HT1080 (cell line): ENCODE measurements at regions not wholly inside any gene's neighbourhood (a gene's known extent, or its start where the extent isn't known, plus 50 kb on each side); places are given as distances from the start of the nearest gene placed in this dataset.

ENCODE experiments used
- DNase-seq: peaks from one replicate; pipeline ENCODE4 v3.0.0-alpha.2; 2015; ENCODE audit warnings: low read depth

DNA sequence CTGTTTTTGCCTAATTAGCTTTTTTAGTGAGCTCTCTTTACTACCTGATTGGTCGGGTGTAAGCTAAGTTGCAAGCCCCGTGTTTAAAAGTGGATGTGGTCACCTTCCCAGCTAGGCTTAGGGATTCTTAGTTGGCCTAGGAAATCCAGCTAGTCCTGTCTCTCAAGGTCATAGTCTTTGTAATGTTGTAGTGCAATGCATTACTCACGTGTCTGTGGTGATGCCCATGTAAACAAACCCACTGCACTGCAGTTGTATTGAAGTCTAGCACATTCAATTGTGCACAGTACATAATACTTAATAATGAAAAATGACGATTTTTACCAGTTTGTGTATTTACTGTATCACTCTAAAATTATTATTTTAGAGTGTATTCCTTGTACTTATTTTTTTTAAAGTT, 335.5 kb downstream of the NUAK1 start:
- no peak for DNase-seq

DNA sequence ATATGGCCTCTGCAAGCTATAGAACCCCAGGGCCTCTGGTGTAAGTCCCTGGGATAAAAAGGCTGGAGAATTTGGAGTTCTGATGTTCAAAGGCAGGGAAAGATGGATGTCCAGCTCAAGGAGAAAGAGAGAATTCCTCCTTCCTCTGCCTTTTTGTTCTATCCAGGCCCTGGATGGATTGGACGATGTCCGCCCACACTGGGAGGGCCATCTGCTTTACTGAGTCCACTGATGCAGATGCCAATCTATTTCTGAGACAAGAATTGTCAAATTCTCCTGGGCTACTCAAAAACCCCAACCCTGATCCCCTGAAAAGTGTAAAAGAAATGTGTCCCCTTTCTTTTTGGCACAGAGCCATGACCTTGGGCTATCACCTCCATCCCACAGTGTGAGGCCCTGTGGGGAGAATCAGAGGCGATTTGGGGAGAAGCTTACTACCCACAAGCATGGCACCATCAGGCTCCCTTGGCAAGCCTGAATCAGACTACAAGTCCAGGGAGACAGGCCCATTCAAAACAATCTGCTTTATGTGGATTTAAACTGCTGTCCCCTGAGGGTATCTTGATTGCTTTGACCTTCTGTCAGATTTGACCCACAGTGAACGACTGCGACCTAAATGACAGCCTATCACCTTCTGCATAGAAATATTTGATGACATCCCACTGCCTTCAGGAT, 334.0 kb downstream of the NUAK1 start:
- DNase-seq: no peak

DNA sequence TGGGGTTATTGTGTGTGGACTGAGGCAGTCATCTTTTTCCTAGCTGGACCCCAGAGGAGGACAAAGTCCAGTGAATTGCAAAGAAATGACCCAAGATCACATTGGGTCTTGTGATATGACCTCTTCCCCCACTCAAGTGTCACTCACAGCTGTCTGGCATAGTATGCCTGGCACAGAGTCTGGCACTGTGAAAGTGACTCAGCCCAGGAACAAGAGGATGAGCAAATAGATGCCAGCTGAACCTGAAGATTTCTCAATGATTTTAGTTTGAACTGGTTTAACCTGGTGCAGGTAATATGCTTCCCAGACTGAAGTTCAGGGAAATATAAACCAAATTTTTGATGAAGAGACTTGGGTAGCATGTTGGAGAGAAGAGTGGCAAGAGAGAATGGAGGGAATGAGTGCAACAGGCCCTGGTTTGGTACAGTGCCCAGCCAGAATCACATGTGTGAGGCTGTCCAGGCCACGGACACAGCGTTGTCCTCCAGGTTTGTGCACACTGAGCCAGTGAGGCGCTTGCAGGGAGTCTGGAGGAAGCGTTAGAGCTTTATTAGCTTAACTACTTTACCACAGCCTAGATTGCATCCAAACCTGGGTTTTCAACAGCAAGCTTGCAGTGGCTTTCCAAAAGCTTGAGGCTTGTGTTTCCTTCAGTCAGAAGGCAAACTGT, 332.9 kb downstream of the NUAK1 start:
- DNase-seq: no peak

DNA sequence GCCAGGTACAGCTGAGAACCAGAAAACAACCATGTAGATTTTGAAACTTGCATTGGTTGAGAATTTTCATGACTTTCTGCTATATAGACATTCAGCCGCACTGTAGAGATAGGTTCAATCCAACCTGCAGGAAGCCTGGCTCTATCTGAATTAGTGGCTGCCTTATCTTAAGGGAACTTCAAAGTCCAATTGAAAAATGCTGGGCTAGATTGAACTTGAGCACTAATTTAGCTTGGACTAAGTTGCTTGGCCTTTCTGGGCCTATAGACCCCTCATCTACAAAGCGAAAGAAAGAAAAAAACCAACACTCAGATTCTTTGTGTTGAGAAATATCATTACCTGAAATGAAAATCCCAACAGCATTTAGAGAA, 332.4 kb downstream of the NUAK1 start:
- no peak for DNase-seq

DNA sequence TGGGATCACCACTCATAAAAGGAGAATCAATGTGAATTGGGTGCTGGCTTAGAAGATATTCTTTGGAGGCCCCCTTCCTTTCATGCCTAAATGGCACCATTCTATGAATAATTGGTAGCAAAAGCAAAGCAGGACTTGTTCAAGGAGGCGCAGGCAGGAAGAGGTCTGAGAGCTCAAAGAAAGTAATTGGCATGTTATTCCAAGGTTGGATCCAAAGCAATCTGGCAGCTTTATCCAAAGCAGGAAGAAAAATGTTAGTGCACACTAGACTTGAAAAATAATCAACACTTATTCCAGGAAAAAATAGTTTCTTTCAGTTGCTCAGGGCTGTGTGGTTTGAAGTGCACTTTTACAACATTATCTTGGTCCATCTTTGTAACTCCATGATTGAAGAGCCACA, 326.4 kb downstream of the NUAK1 start:
- no peak for DNase-seq

DNA sequence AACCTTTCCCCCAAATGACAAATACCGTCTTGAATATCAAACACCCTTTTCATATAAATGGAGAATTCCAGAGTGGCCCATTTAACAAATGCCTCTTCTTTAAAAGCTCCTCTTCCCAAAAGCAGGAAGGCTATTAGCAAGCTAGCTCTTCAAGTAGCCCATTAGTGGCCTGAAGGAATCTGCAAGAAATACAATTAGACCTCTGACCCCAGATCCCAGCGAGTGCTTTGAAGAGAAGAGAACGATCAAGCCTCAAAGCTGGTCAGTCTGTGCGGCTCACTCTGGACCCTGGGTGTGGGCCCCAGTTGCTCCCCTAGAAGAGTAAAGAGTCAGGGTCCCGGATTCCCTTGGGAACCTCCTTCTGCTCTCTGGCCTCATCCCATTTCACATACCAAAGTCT, 325.6 kb downstream of the NUAK1 start:
- DNase-seq: no peak

DNA sequence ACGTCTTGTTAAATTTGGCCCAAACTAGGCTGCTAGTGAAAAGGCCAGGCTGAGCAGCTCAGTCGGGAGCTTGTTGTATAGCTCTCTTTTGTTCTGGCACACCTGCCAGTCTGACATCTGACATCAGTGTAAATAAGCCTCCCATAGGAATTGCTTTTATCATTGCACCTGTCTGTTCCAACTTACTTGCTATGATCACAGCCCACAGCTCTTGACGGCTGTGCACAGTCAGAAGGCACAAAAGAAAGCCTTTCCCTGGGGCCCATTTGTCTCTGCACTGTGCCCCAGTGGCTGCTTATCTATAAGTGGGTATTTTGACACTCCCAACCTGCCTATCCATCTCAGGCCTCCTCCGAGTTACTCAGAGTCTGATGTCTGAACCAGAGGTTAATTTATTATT, 324.5 kb downstream of the NUAK1 start:
- no peak for DNase-seq

DNA sequence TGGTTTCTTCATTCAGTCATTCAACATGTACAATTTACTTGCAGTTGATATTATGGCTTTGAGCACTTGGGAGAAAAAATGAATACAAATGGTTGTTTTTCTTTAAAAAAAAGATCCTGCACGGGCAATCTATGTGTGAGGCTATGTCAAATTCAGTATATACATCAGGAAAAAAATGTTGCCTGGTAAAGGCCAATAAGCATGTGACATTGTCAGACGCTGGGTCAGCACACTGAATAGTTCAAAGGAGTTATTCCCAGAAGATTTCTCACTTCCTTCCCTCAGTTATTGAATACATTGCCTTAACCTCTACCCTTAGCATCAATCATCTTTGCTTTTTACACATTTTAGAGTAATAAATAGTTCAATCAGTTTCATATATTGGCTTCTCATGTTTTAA, 319.2 kb downstream of the NUAK1 start:
- no peak for DNase-seq

DNA sequence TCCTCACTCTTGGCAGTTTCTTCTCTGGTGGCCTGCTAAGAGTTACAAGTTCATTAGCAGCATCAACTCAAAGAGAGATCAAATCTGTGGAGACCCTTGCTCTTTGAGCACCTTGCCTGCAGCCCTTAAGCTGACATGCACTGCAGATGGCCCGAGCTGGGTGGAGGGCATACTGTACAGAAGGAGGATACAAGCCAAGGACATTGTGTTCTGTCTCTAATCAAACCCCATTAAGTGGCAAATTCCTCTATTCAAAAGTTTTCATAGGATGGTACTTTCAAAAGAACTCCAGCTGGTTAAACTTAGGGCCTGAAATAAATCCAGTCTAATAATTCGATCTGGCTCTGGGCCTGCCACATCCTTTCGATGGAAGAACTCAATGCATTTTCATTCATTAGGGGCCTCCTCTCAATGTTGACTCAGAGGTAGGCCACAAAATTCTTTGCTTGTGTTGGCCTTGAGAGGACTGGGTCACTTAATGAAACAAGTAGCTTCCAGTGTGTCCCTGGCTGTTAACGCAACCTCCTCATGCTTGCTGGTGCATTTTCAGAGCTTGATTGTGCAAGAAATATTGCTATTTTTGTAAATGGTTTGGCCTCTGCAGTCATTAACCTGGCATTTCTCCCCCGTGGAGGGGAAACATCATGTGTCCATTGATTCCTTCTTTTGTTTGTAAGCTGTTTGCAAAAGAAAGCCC, 318.2 kb downstream of the NUAK1 start:
- no peak for DNase-seq

DNA sequence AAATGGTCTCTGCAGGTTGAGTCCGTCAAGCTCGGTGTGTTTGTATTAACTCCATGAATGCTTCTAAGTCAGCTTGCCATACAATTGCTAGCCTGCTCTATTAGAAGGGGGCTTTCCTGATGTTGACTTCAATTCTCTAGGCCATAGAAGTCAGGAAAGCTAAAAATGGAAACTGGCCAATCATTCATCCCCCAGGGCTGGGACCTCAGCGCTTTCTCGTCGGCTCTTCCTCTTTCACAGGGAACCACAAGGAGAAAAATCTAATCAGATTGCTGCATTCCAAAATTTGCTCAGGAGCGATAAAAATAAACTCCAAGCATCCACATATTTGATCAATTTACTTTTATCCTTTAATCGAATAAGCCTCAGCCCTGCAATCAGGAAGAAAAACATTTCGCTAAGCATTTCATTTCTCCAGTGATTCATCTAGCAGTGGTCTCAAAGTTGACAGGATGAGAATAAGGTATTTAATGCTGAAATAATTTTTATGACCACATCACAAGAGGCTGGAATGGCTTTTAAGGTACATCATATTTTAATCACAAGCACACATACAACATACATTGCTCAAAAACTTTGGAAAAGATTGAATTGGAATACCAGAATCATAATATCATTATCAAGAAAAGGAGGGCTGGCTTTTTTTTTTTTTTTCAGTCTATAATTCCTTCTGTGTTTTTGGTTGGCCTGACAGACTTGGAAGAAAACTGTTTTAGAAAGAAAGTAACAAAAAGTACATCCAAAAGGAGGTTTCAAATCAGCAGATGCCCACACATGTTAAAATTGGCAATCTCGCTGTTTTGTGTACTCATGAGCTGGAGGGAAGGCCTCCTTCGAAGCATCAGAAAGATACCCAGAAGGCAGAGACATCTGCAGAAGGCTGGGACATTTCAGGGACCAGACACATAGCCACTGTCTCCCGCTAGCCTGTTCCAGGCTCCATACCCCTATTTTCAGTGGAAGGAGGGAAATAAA, 316.3 kb downstream of the NUAK1 start:
- no peak for DNase-seq

DNA sequence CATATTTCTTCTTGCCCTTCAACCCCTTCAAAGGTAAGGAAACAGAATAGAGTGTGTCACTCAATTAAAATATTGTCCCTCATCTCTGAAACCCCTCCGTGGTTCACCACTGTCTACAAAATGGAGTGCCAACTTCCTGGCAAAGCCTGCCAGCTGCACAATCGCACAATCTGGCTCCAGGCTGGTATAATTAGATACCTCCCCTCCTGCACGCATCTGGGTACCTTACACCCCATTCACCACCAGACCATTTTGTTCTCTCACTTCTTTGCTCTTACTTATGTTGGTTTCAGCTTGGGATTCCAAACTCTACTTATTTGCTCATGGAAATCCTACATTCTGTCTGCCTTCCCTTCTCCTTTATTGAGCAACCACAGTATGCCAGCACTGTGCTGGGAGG, 314.9 kb downstream of the NUAK1 start:
- no peak for DNase-seq

DNA sequence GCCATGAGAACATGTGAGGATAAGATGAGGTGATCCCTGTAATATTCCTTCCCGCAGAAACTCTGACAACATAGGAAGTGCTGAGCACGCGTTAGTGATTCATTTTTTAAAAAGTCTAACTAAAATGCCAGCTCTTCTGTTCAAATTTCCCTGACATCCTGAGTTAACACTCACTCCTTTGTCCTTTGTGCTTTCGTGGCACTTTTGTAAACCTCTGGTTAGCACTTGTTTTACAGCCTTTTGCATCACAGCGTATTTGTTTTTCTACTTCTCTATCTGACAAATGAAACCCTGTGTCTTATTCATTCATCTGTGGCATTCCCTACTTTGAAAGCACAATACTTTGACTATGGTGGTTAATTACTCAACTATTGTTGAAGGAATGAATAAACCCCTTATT, 313.6 kb downstream of the NUAK1 start:
- DNase-seq: peak; percentile 75

DNA sequence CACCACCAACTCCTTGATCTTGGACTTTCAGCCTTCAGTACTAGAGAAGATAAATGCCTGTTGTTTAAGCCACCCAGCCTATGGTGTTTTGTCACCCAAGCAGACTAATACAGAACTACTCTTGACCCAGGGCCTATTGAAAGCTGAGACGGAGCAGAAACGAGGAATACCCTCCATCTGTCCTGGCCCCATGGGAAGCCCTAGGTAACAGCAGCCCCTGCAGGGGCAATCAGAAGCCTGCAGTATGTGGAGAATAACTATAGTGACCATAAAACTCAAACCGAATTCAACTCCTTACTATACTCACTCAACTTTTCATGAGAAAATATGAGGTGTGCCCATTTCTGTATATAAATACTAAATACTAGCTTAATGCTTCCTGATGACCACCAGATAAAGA, 307.4 kb downstream of the NUAK1 start:
- no peak for DNase-seq

DNA sequence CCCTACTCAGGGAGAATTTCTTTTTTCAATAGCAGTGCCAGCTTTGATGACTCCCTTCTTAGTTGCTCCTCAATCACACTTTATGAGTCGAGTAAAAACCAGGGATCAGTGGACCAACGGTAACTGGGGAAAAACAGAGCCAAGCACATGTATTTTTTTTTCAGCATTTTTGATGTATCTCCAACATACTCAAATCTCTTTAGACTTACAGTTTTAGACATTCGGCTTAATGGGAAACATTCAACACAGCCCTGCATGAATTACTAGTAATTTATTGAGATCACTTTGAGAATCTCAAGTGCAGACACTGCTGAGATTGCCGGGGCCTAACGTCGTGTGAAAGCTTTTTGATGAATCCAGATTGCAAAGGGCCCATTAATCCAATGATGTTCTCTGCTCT, 306.7 kb downstream of the NUAK1 start:
- DNase-seq: no peak

DNA sequence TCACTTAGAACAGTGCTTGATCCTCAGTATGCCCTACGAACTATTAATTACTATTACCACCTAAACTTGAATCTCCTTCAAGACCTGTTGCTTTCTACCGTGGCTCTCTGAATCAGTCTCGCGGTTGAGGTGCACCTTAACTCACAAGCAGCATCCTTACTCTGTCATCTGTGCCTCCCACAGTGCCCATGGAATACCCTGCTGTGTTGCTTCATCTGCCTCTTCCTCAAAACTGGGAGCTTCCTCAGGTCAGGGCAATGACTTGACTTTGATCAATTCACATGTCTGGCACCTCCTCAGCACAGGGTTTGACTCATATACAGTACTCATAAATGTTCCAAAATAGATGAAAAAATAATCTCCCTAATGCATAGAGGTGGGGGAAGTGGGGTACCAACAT, 305.9 kb downstream of the NUAK1 start:
- DNase-seq: no peak

DNA sequence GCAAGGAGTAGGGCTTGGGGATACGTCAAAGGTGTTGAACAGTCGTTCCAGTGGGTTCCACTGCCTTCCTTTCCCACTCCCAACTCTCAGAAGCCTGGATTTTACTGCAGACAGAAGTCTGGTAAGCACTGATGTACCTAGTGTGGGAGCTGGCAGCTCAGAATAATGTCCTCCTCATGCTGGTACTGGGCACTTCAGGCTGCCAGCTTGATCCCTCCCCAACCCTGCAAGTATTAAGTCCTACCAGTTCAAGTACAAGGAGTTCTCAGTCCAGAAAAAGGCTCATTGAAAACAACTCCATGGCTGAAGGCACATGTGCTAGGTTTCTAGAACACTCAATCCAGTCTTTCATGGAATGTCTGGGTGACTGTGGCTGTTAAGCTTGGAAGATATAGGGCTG, 304.3 kb downstream of the NUAK1 start:
- no peak for DNase-seq

DNA sequence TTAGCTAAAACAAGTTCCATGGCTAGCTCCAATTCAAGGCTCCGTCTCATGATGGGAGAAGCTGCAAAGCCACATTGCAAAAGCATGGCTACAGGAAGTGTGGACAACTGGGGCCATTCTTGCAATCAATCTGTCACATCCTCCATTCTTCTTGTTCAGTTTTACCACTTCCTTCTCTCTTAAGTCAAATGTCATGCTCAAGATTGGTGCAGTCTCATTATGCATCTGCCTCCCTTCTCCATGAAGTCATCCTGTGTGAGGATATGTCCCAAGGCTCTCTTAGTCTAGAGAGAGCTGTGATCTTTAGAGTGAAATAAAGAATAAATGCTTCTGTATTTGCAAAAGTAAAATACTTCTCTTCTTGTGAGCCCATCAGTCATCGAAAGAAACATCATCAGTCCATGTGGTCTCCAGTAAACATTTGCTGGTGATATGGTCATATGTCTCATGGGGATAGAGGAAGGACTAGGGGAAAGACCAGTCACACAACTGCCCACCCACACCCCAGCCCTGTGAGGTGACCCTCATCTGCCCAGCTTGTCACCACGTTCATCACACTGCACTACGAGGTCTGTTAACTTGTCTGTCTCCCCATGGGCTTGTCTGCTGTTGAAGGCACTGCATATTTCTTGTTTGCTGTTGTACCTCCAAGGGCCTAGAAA, 303.0 kb downstream of the NUAK1 start:
- peak; percentile 6 for DNase-seq

DNA sequence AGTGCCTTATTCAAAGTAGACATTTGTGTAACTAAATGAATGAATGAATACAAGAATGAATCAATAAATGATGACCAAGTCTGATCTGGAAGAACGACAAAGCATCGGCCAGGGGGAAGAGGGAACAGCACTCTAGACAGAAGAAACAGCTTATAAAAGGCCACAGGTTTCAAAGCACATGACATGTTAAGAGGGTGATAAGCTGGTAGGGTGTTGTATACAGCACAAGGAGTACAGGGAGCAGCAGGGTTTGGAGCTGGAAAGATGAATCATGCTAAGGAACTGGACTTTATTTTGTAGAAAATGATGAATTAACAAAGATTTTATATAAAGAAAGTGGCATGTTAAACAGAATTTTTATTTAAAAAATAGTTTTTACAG, 302.5 kb downstream of the NUAK1 start:
- DNase-seq: no peak

DNA sequence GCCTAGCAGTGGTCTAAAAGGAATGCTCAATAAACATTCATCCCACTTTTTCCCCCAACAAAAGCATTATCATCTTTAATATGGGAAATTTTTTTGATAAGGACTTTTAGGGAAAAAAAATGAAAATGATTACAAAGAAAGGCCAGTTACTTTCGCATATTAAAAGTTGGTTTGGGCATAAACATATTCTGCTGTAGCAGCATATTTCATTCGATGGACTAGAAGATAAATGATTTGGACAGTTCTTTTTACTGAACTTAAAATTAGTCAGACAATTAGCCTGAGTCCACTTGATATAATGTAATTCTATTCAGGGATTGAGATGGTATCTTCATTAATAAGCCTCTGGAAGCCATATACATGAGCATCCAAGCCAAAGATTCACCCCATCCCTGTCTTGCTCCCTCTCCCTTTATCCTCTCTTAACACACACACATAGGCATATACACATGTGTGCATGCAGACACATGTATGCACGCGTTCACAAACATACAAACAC, 299.1 kb downstream of the NUAK1 start:
- DNase-seq: no peak

DNA sequence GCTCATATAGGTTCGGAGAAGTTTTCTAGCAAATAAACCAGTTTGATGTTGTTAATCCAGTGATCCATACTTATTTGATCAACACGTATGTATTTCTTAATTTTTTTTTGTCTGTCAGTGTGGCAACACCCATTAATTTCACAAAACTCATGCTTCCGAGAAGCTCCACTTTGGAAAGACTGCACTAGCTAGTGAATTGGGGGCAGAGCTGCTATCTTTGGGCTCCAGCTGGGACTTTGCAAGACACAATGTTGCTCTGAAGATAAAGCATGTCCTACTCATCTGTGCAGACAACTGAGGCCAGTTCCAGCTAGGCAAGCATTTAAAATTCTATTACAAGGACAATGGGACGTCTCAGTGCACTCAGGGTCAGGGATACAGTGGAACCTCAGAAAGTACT, 298.4 kb downstream of the NUAK1 start:
- no peak for DNase-seq

DNA sequence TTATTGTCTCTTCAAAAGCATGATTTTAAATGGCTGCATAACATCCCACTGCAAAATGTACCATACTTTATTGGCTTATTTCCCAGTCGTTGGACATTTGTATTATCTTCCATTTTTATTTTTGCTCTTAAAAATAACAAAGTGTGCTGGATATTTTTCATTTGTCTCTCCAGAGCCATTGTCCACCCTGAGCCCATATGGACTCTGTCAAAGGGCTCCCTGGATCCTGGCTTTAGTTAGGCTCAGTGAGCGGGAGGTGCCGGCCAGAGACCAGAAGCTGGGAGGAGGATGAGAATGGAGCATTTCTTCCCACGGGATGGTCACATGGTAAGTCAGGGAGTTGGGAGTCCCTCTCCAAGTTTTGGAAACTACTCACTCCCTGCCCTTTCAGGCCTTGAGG, 296.9 kb downstream of the NUAK1 start:
- DNase-seq: no peak
